M059J (cell line): ENCODE measurements at regions not wholly inside any gene's neighbourhood (a gene's known extent, or its start where the extent isn't known, plus 50 kb on each side); places are given as distances from the start of the nearest gene placed in this dataset.

Experiments
- DNase-seq: peaks from one replicate; pipeline ENCODE4 v3.0.0-alpha.2; 2012; ENCODE audit warnings: low read depth

DNA sequence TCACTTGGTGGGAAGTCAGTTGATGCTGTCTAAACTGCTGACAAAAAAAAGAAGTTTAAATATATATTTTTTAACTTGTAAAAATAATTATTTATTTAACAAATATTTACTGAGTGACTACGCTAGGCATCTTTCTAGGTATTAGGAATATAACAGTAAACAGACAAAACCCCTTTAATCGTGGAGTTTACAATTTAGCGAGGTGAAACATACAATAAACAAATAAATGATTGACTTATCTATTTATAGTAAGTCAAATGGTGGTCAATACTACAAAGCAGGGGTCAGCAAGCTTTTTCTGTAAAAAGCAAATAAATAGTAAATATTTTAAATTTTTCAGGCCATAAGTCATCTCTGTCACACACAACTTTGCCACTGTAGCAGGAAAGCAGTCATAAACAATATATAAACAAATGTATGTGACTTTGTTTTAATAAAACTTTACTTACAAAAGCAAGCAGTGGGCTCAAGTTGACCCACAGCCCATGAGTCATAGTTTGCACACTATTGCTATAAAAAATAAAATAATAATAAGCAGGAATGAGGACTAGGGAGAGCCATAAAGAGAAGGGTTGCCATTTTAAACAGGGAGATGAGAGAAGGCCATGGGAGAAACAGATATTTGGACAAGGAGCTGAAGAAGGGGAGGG lies 263.9 kb downstream of the PLPP3 start:
- DNase-seq: no peak

DNA sequence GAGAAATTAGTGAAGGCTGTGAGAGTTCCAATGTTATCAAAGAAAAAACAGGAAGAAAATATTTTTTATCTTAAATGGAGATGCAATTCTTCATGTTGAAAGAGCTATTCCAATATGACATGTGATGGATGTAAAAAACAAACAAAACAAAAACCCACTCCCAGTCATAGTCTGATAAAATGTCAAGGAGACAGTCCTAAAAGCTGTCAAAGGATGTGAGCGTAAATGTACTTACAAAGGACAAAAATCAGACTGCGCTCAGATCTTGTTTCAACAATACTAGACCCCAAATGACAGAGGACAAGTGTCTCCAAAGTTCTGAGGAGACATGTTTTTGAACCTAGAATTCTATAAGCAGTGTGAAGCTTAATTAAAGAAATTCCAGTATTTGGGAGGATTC lies 265.8 kb downstream of the PLPP3 start:
- DNase-seq: no peak

DNA sequence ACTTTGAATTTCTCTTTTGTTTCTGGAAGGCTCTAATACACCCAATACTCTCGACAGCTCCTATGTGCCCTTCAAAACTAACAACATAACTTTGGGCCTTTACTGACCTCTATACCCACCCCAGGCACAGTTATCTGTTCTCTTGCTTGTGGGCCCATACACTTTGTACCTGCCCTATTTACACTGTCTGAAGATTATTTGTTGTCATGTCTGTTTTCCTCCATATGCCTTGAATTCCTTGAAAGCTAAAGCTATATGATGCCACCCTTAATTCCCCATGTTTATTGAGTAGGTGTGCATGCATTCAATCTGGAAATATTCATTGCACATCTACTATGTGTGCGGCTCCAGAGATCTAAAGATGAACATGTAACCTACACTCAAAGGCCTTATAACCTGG lies 267.6 kb downstream of the PLPP3 start:
- no peak for DNase-seq

DNA sequence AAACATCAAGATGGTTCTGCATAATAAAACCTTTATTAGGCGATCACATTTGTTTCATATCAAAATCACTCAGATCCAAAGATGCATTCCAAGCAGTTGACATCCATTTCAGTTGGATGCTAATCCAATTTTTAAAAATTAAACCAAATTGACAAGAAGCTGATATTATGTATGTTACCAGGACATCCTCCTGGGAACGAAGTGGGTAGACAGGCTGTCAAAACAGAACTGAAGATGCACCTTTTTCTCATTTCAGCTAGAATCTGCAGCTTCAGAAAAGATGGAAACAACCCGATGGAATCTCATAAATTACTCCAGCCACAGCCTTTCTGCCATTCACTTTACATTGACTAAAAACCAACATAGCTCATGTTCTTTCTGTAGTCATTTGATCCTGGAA lies 268.4 kb downstream of the PLPP3 start:
- DNase-seq: no peak

DNA sequence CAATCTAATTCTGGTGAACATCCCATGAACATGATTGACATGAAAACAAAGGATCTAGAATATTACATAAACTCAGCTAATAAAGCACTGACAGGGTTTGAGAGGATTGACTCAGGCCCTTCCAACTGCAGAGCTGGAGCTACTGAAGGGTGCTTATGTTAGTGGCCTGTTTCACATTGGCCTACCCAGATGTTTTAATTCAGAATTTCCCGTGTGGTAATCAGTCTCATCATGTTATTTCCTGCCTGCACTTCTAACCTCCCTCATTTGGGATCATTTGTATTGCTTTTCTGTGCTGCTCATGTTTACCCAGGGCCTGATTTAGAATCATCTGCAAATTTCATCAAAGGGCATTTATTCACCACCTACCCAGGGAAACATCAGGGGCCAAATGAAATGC lies 270.3 kb downstream of the PLPP3 start:
- no peak for DNase-seq

DNA sequence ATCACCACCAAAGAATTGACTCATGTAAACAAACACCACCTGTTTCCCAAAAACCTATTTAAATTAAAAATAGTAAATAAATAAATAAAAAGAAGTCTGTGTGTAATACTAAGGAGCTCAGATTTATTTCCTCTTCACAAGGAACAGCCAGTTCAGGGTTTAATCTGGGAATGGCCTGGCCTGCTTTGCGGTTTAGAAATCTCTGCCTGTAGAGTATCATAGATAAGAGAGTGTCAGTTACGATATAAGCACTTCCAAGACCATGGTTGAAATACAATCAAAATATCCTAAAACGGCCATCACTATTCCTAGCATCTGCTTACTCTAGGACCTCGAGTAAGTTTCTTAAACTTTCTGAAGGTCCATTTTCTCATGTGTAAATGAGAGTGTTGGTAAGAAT lies 274.4 kb downstream of the PLPP3 start:
- no peak for DNase-seq

DNA sequence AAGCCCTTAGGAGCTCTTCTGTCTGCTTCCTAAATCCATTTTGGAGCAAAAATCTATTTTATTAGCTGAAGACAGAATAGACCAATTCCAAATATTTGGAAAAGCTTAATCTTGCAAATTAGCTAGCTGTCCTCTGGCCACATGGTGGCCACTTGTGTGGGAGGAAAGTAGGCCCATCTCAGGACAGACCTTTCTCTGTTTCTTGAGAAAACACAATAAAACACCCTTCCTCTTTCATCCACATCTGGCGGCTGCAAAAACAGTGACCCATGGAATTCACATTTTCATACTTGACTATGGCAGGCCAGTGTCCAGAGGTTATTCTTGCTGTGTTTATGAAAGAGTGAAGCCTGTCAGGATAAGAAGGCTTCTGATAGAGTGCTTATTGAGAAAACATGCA lies 275.6 kb downstream of the PLPP3 start:
- DNase-seq: no peak

DNA sequence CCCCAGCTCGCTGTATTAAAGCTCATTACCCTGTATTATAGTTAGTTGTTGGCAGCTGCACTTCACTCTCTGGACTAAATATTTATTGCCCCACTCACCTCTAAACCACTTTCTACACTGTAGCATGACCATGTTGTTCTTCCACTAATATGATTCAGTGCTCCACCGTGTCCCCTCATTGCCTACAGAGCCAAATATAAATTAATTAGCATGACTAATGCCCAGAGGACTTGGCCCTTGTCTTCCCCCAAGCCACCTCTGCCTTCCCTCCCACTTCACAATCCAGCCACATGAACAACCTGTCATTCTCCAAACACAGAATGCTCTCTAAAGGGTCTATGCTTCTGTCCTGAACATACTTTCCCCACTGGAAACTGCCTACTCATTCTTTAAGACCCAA lies 276.5 kb downstream of the PLPP3 start:
- DNase-seq: peak; percentile 87

DNA sequence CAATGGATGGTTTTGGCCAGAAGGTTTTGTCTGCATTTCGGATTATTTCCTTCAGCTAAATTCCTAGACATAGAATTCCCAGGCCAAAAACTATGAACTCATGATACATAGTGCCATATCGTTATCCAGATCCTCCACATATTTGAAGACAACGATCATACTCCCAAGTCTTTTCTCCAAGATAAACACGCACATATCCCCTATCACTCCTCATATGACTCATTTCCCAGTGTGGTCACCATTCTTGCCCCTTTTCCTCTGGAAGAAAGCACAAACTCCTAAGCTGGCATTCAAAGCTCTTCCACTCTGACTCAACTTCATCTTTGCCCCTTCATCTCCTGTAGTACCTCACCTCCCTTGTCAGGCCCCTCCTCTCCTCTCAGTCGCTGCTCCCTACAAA lies 277.6 kb downstream of the PLPP3 start:
- peak; percentile 90 for DNase-seq

DNA sequence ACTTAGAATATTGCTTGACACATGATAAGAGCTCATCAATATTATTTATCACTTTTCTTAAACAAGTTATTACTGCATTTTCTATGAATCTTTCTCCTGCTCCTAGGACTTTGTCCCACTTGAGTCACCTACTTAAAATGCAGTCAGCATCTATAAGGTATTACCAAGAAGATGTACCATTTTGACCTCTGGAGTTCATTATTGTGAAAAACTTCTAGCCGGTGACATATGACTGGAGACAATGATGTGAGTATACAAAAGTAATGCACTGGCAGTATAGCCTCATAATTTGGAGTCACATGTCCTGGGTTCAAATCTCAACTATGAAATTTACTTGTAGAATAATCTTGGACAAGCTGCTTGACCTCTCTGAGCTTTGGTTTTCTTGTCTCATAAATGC lies 278.5 kb downstream of the PLPP3 start:
- DNase-seq: no peak

DNA sequence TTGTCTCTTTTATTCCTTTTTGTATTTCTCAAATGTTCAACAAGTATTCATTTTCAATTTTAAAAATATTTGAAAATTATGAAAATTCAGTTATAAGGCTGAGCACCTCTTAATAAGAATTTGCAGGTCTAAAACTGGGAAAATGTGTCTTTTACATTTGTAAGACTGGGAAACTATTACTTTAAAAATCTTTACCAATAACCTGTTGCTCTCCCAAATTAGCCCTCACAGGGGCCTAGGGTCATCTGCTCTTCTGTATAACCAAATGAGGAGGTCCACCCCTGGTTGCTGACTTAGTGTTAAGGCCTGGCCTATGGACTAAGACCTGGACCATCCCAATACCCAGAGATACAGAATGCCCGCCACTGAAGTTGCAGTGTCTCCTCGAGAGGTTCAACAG lies 280.5 kb downstream of the PLPP3 start:
- DNase-seq: no peak

DNA sequence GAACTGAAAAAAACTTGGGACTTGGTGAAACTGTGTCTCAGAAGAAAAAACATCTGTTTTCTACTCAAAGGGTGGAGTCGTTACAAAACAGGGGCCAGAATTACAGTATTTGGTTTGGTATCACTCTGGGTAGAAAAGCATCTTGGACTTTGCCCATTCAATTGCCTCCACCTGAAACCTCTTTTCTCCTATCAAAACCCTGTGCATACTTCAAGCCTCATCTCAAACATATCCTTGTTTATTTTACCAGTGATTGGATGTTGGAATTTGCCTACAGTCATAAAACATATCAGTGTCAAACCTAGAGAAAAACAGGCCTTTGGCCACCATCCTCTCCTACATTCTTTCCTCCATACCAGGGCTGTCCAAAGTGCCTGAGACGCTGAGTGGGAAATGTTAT lies 281.5 kb downstream of the PLPP3 start:
- no peak for DNase-seq

DNA sequence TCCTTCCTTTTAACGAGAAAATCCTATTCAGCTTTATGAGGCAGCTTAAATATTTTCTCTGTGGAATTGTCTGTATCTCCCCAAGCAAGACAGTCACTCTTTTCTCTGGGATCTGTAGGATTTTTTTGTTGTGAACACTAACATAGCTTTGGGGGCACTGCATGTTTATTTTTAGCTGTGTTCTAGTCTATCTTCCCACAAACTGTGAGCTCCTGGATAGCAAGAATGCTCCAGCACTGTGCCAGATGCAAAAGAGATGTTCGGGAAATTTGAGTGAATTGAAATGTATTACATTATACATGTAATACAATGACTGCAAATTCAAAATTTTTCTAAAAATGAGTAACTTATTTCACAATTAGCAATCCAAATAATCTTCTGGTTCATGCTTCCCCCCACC lies 282.2 kb downstream of the PLPP3 start:
- DNase-seq: no peak

DNA sequence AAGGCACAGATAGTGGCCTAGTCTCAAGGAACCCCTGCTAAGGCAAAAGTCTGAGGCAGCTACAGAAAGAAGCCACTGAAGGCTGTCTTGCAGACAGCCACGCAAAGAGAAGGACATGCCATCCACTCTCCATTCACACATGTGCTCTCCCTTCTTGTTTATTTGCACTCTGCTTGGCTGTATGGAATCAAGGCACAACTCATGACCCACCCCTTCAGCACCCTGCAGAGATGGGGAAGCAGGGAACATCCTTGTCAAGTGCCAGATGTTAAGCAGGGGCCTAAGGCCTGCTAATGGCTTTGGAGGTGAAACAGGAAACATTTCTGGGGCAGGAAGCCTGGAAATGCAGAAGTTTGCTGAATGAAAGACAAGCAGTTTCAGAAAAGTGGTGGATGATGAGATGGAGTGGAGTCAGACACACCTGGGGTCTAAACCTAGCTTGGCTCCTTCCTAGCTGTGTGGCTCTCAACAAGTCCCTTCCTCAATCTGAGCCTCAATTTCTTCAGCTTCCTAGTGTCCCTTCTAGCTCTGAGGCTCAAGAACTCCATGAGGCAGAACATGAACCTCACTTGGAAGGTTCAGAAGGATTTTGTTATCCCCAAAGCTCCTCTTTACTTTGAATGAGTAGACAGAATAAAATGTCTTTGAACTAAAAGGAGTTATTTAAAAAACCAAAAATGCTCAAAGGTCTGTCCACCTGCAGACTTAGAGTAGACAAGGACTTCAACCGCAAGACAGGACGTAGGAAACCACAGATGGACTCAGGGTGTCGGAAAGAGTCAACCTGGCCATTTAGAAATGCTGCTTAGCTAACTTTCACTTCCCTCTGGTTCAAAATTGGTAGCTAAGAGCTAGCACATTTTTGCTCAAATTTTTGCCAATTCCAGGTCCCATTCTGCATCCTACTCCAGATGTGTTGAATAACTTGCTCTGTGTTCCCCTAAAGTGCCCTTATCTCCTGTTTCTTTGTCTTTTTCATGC lies 283.1 kb downstream of the PLPP3 start:
- no peak for DNase-seq

DNA sequence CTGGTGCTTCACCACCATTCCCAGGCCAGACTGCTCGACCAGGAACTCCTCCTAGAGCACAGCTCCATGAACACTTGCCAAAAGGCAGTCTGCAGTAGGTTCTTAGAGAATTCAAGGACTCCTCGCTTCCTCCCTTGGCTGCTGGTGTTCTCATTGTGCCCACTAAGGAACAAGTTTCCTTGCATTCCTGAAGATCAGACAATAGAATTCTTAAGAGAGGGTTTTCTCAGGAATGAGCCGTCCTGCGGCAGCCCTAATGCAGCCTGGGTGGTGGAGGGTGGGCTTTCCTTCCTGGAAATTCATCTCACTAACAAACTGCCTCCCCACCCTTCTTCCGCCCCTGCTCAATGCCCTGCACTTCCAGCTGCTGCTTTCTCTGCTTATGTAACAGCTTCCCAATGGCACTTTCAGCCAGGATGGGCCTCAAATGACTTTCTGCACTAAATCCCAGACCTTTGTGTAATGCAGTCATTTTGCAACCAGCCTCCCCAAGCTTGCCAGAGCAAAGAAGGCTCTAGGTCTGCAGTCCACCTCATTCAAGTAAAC lies 287.9 kb downstream of the PLPP3 start:
- no peak for DNase-seq

DNA sequence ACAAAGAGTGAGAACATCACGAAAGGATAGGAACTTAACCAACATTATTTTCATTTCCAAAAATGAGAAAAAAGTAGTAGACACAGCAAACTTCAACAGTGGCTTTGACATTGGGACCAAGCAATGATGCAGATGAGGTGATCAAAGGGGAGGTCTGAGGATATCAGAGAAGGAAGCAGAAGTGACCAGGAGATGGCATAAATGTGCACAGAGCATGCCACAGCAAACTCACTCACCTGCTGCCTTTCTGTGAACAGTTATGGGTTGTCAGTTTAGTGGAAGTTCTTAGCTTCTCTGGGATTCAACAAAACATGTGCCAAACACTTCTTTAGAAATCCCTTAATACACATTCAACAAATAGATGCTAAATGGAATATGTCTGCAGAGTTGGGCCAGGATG lies 290.1 kb downstream of the PLPP3 start:
- DNase-seq: no peak

DNA sequence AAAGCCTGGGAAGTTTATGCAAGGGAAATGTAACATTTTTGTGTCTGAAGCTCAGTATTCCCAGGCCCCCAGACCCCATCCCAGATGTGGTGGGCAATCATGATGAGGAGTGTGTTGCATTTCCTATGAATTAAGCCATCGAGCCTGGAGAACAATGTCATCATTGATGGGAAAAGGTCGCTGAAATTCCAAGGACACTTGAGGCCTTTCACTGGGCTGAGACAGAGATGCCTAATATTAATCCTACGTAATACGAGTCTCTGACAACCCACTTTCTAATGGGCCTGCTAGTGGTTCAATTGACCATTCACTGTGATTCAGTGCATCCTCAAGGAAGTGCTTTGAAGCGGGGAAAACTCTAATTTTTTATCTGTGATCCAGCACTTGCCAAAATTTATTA lies 291.6 kb downstream of the PLPP3 start:
- DNase-seq: no peak

DNA sequence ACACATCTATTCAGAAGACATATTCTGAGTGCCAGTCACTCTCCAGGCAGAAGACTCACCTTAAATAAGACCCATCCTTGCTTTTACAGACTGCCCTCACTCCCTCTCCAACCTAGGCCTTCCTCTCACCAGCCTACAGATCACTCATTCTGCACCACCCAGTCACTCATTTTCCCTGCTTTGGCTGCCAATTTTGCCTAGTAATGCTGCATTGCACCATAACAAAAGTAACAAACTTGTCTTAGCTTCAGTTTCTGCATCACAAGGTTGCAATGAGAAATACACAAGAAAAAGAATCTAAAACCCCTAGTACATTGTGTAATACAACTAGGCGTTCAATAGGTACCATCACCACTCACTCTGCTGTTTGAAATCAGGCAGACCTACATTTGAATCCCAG lies 292.4 kb downstream of the PLPP3 start:
- no peak for DNase-seq

DNA sequence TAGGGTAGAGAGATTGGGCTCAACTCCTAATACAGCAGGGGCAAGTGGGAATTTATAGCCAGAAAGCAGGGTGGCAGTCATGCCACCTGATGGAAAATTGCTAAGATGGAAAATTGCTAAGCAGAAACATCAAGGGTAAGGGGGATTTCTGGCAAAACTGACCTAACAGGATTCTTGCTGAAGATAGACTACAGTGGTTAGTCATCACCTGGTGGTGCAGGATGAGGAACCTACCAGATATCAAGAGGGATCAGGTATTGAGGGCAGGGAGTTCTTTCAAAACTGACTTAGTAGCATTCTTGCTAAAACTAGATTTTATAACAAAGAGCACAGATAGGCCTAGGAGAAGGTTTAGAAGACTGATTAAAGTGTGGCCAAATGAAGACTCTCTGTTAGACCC lies 292.9 kb downstream of the PLPP3 start:
- DNase-seq: no peak

DNA sequence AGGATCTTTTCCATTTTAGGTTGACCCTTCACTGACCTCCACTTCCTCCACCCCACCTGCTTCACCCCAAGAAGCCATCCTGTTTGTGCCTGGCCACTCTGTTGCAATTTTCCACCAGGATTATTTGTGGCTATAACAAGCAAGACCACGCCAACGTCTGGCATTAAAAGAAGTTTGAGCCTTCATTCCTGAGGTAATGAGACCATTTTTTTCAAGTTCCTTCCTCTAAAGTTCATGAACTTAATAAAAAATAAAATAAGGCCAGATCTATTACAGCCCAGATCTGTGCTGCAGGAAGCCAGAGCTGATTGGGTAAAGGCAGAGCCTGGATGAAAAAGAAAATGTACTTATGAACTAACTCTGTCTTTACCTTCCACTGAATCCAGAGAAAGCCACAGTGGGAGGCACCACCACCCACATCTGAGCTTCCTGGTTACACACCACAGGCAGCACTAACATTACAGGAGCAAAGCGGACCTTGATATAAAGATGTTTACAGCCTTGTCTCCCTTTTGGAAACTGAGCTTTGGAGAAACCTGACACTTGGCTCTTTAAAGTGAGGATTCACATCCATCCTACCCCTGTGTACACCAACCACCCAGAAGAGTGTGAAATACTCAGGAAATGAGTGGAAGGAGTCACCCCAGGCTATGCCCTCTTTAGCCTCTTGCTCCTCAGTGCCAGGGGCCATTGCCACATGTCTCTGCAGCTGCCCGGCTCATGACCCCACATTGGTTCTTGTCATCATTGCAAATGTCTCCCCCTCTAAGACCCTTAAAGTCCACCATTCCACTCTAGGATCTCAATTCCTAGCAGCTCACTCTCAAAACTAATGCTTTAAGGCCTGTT lies 293.6 kb downstream of the PLPP3 start:
- no peak for DNase-seq

DNA sequence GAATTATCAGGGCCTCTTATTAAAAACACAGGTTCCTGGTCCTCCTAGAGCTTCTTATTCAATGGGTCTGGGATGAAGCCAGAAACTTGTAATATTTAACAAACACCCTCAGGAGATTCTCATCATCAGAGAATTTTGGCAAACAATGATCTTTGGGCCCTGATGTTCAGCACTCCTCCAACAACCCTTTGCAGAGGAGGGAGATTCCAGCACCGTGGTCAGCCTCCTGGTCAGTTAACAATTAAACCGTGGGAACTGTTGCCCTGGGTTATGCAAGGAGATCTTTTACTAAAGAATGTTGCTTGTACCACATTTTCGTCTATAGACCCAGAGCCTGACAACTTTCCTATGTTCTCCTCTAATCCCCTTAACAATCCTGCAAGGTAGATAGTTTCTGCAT lies 294.4 kb downstream of the PLPP3 start:
- DNase-seq: peak; percentile 33

DNA sequence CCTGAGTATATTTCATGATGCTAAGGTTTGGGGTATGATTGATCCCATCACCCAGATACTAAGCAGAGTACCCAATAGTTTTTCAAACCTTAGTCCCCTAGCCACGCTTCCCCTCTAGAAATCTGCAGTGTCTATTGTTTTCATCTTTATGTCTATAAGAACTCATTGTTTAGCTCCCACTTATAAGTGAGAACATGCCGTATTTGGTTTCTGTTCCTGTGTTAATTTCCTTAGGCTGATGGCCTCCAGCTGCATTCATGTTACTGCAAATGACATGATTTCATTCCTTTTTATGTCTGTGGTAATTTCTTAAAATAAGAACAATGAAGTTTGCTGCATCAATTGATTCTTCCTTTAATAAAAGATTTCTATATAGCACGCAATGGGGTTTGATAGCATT lies 301.3 kb downstream of the PLPP3 start:
- DNase-seq: no peak
